A673 (cell line): ENCODE measurements at regions not wholly inside any gene's neighbourhood (a gene's known extent, or its start where the extent isn't known, plus 50 kb on each side); places are given as distances from the start of the nearest gene placed in this dataset.

Experiments
- BruUV-seq: library from RNA; stranded (reverse); fragments of 400-500 nt; replicated peaks from 2 replicates; lab custom pipeline; 2021; lab: Mats Ljungman, UMichigan
- CTCF ChIA-PET: fragments of 300-600 bp; sonication (Branson Sonifier 250); formaldehyde crosslinking; loops from one replicate; lab custom pipeline; 2022; ENCODE audit warnings: antibody characterized with exemption; lab: Charles Lee
- POLR2A ChIA-PET: fragments of 300-600 bp; sonication (Branson Sonifier 250); formaldehyde crosslinking; loops from one replicate; lab custom pipeline; 2022; ENCODE audit warnings: antibody characterized with exemption; ENCODE audit not compliant: low non-redundant PET; lab: Charles Lee
- DNase-seq: peaks from one replicate; pipeline ENCODE4 v3.0.0-alpha.2; 2015; ENCODE audit warnings: low spot score
- H3K27ac ChIP-seq: fragments of 200-600 bp; sonication (generic); 2 replicates; pipeline ENCODE4 v1.5.1; 2016; ENCODE audit warnings: mixed run types, low read depth, mild to moderate bottlenecking, mixed read lengths, antibody characterized with exemption, low read length; ENCODE audit not compliant: poor library complexity, severe bottlenecking
- H3K27me3 ChIP-seq: fragments of 200-600 bp; sonication (generic); replicated peaks from 2 replicates; pipeline ENCODE4 v1.6.1; 2017; ENCODE audit warnings: mixed run types, low read depth, mild to moderate bottlenecking, mixed read lengths, antibody characterized with exemption, low read length; ENCODE audit not compliant: insufficient read depth, poor library complexity
- H3K36me3 ChIP-seq: fragments of 200-600 bp; sonication (generic); 2 replicates; pipeline ENCODE4 v1.6.1; 2016; ENCODE audit warnings: mixed run types, mild to moderate bottlenecking, mixed read lengths, antibody characterized with exemption, low read length; ENCODE audit not compliant: insufficient read depth, poor library complexity, severe bottlenecking
- H3K4me1 ChIP-seq: fragments of 200-600 bp; sonication (generic); 2 replicates; pipeline ENCODE4 v1.6.1; 2017; ENCODE audit warnings: mixed run types, mild to moderate bottlenecking, mixed read lengths, antibody characterized with exemption, low read length; ENCODE audit not compliant: insufficient read depth, poor library complexity, severe bottlenecking
- H3K4me3 ChIP-seq: fragments of 200-600 bp; sonication (generic); 2 replicates; pipeline ENCODE4 v1.5.1; 2016; ENCODE audit warnings: low read depth, mixed run types, mild to moderate bottlenecking, mixed read lengths, low read length; ENCODE audit not compliant: poor library complexity, severe bottlenecking
- H3K9me3 ChIP-seq: fragments of 200-600 bp; sonication (generic); 2 replicates; pipeline ENCODE4 v1.6.1; 2016; ENCODE audit warnings: mixed run types, low read depth, mild to moderate bottlenecking, mixed read lengths, antibody characterized with exemption, low read length; ENCODE audit not compliant: poor library complexity, severe bottlenecking
- CTCF ChIP-seq: fragments of 300-800, 200-600 bp; sonication (generic); conservative IDR thresholded peaks from 2 replicates; pipeline ENCODE4 v1.5.1; 2017; ENCODE audit warnings: low read depth, mild to moderate bottlenecking, antibody characterized with exemption, low read length, moderate library complexity, mixed read lengths
- EZH2 ChIP-seq: fragments of 200-600 bp; sonication (generic); IDR thresholded peaks from 2 replicates; pipeline ENCODE4 v1.6.1; 2017; ENCODE audit warnings: borderline replicate concordance, low read depth, mild to moderate bottlenecking, mixed read lengths, antibody characterized with exemption, low read length; ENCODE audit not compliant: poor library complexity, severe bottlenecking
- intact Hi-C: fragments of 100-400 bp; cut with micrococcal nuclease; formaldehyde crosslinking; loops from one replicate; pipeline ENCODE4 v1.10.0; 2022; ENCODE audit not compliant: unreplicated experiment

DNA sequence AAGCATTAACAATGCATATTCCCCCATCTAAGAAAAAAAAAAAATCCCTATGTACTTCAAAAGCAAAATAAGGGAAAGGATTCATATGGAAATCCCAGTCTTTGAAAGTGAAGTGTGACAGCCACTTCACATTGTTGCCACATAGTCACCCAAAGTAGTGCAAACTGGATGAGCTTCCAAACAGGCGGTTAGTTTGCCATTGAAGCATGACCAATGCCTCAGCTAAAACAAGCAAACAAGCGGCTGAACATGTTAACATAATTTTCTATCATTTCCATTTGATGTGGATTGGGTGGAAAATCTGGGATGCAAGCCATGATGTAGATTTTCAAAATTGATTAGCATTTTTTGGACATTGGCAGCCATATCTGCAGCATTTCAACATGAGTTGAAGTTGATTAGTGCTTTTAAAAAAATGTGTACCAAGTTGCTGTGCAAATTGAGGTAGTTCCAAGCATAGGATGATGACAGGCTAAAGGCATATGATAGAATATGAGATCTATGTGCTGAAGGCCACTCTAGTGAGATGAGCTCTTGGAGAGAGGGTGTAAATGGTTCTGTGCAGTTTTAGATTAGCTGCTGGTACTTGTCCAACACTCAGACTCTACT lies 405.2 kb downstream of the NR2F2 start:
- Histone ChIP-seq H3K4me3 (no peak overlapping the region), H3K4me1 (no peaks in the 10 kb centered on the region), H3K27ac (no peak overlapping the region), H3K9me3 (no peaks in the 10 kb centered on the region), H3K27me3 (no peaks in the 10 kb centered on the region), H3K36me3 (no peaks in the 10 kb centered on the region)
- no peak for DNase-seq
- TF ChIP-seq CTCF, result no peak
- TF ChIP-seq EZH2, result no peak
- BruUV-seq, result no TSS peak
- intact Hi-C loops, result no loop called here
- ChIA-PET CTCF (no interaction called here), POLR2A (no interaction called here)

GRCh38 chr15:96736384-96736783 lies 405.9 kb downstream of the NR2F2 start:
- H3K4me3 ChIP-seq, result no peak overlapping the region
- no peaks in the 10 kb centered on the region for H3K36me3 ChIP-seq
- no peaks in the 10 kb centered on the region for H3K27me3 ChIP-seq
- CTCF ChIA-PET, result no interaction called here
- H3K4me1 ChIP-seq, result no peaks in the 10 kb centered on the region
- H3K27ac ChIP-seq, result no peak overlapping the region
- no TSS peak for BruUV-seq
- TF ChIP-seq CTCF, result no peak
- no peak for TF ChIP-seq EZH2
- intact Hi-C loops, result no loop called here
- POLR2A ChIA-PET, result no interaction called here
- no peaks in the 10 kb centered on the region for H3K9me3 ChIP-seq
- DNase-seq, result no peak

- DNase-seq, result no peak
- ChIA-PET CTCF (no interaction called here), POLR2A (no interaction called here)
- H3K4me1 ChIP-seq, result no peaks in the 10 kb centered on the region
- H3K36me3 ChIP-seq, result no peaks in the 10 kb centered on the region
- intact Hi-C loops, result no loop called here
- H3K27ac ChIP-seq, result no peak overlapping the region
- no peaks in the 10 kb centered on the region for H3K27me3 ChIP-seq
- BruUV-seq, result no TSS peak
- H3K4me3 ChIP-seq, result no peak overlapping the region
- TF ChIP-seq CTCF, result no peak
- no peak for TF ChIP-seq EZH2
- no peaks in the 10 kb centered on the region for H3K9me3 ChIP-seq
Measured at GRCh38 chr15:96737408-96737807, 406.9 kb downstream of the NR2F2 start.
